SU-DHL-6 (cell line): ENCODE measurements at regions not wholly inside any gene's neighbourhood (a gene's known extent, or its start where the extent isn't known, plus 50 kb on each side); places are given as distances from the start of the nearest gene placed in this dataset.

Experiments
- CTCF ChIP-seq: fragments of 200-600 bp; sonication (generic); IDR thresholded peaks from one replicate; pipeline ENCODE4 v1.5.1; 2017; ENCODE audit warnings: antibody characterized with exemption, mild to moderate bottlenecking, low read length, moderate library complexity; ENCODE audit not compliant: insufficient read depth, poor library complexity, severe bottlenecking
- EZH2phosphoT487 ChIP-seq: fragments of 200-600 bp; sonication (generic), shearing (Covaris generic); conservative IDR thresholded peaks from 2 replicates; pipeline ENCODE4 v1.6.1; 2018; ENCODE audit warnings: mild to moderate bottlenecking, antibody characterized with exemption, low read length, moderate library complexity, mixed read lengths

- TF ChIP-seq CTCF (no peak), EZH2phosphoT487 (no peak)
These were observed 83.1 kb upstream of the ARSJ start for GRCh38 chr4:114062499-114062898.
